HG02938 (cell line): ENCODE measurements at regions not wholly inside any gene's neighbourhood (a gene's known extent, or its start where the extent isn't known, plus 50 kb on each side); places are given as distances from the start of the nearest gene placed in this dataset.

Experiments
- ATAC-seq: cut with Tn5 transposase; IDR thresholded peaks from one replicate; pipeline ENCODE4 v1.9.1; 2021; ENCODE audit warnings: mild to moderate bottlenecking, moderate library complexity; ENCODE audit not compliant: unreplicated experiment

DNA sequence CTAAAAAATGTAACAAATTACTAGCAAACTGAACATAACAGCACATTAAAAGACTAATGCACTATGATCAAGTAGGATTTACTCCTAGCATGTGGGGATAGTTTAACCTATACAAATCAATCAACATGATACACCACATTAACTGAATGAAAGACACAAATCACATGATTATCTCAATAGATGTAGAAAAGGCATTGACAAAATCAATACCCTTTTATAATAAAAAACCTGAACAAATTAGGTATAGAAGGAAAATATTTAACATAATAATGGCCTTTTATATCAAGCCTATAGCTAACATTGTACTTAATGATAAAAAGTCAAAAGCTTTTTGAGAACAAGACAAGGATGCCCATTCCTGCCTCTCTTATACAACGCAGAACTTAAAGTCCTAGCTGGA, 540.0 kb downstream of the RERGL start:
- ATAC-seq, result no peak

DNA sequence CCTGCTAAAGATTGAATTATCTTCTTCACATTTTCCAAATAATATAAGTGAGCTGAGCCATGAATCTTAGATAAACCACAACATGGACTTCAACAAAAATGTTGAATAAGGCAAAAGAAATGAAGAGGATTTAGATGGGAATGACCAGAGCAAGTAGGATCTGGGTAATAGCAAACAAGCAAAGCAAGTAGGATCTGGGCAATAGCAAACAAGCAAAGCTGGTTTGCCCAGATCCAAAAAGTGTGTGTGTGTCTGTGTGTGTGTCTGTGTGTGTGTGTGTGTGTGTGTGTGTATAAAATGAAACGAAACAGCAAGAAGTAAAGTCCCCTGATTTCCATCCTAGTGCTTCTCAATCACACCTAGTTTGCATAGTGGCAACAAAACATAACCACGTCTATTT, 549.1 kb downstream of the RERGL start:
- no peak for ATAC-seq

- ATAC-seq, result no peak
Measured at GRCh38 chr12:17528394-17528793, 561.6 kb downstream of the RERGL start.

- no peak for ATAC-seq
Measured at GRCh38 chr12:17527021-17527420, 563.0 kb downstream of the RERGL start.

DNA sequence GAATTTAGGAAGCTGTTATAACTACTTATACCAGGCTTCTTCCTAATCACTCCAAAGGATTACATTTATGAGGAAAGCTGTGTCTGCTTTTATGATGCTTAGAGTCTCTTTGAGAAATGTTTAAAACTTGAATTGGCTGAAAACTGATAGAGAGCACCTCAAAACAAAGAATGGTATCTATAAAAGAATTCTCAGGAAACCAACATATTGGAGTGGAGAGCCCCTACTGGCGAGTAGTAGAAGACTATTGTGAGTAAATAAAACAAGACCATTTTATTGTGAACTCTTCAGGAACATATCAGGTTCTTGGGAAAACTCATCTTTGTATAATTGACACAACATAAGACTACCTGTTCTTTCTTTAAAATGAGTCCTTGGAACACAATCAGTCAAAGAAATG, 578.6 kb downstream of the RERGL start:
- ATAC-seq, result no peak

- ATAC-seq, result no peak
Measured at GRCh38 chr12:17507336-17507735, 582.7 kb downstream of the RERGL start.

GRCh38 chr12:17503742-17504141, 586.3 kb downstream of the RERGL start:
- no peak for ATAC-seq

DNA sequence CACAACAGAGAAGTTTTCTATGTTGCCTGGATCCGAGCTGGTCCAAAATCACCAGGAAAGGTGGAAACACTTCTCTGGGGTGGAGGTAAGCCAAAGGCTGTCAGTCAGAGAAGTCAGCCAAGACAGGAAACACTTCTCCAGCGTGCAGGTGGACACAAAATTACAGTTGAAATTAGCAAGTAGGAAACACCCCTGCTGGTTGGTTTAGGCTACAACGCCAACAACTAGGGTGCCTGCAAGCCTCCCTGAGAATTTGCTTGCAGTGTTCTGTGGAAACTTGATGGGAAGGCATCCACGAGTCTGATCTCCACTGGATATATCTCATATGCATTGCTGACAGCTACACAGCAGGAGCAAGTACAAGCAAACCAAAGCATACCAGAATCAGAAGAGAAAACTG, 600.5 kb downstream of the RERGL start:
- no peak for ATAC-seq

DNA sequence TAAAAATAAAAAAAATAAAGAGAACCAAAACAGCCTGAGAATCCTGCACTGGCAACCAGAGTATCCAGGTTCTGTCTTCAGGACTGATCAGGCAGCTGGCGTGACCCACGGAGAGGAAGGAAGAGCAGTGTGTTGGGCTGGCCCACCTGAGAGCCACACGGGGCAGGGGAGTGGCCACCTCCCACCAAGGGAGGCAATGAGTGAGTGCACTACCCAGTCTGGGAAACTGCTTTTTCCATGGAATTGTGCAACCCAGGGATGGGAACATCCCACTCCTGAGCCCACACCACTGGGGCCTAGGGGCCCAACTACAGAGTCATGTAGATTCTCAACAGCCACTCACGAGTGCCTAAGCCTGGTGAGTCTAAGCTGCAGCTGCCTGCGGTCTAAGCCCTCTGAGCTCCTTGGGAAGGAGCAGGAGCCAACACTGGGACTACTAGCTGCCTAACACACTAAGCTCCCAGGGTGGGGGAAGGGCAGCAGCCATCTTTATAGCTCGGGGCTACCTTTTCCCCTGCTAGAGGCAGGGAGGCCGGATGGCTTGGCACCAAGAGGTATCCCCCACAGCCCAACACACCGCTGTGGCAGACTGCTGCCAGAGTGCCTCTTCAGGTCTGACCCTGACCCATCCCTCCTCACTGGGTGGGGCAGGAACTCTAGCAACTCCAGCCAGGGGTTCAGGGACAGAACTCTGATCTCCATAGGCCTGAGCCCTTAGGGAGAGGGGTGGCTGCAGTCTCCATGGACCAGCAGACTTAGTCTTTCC, 610.9 kb downstream of the RERGL start:
- no peak for ATAC-seq

DNA sequence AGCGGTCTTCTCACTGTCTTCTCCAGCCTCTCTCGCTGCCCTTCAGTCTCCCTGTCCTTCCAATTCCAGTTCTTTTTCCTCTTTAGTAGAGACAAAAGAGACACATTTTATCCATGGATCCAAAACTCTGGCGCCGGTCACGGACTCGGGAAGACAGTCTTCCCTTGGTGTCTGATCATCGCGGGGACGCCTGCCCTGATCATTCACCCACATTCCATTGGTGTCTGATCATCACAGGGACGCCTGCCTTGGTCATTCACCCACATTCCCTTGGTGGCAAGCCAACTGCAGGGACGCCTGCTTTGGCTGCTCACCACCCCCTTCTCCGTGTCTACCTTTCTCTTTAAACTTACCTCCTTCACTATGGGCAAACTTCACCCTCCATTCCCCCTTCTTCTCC, 619.5 kb downstream of the RERGL start:
- ATAC-seq, result no peak

DNA sequence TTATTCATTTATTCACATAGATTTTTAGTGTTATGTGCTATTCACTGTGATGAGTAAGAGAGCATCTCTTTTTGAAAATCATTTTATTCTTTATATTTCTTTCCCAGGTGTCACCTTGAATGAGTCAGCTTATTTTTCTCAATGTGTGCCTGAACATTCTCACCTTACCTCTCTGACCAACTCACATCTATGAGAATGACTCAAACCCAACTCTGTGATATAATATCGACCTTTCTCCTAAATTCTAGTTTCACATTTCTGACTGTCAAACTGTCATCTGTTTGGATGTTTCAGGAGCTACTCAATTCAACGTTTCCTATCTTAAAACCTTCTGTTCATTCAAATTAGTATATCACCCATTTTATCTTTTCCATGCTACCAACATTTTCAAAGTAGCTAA, 630.8 kb downstream of the RERGL start:
- no peak for ATAC-seq

DNA sequence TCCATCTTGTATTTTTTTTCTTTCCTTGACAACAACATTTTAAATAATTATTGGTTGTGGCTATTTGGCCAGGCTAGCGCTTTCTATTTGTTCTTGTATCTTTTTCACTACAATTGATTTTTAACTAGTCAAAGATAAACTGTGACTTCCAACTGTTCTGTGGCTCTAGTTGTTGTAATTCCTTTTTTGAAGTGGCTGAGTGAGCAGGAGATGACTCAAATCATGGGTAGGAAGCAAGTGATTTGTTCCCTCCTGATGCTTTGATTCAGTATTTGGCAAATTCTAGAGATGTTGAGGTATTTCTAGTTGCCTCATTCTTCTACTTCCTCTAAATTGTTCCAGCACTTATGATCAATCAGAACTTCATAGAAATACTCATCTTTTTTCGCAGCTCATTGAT, 633.5 kb downstream of the RERGL start:
- no peak for ATAC-seq

DNA sequence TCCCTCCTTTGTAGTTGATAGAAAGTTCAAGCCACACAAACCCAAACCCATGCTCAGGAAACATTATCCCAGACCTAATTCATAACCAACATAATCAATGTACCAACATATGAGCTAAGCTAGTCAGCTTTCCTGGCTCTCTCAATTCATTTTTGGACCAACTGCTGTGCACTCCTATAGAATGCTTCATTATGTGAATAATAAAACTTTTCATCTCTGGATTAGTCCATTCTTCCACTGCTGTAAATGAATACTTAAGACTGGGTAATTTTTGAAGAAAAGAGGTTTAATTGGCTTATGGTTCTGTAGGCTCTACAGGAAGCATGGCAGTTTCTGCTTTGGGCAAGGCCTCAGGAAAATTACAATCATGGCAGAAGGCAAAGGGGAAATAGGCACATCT, 651.9 kb downstream of the RERGL start:
- no peak for ATAC-seq

DNA sequence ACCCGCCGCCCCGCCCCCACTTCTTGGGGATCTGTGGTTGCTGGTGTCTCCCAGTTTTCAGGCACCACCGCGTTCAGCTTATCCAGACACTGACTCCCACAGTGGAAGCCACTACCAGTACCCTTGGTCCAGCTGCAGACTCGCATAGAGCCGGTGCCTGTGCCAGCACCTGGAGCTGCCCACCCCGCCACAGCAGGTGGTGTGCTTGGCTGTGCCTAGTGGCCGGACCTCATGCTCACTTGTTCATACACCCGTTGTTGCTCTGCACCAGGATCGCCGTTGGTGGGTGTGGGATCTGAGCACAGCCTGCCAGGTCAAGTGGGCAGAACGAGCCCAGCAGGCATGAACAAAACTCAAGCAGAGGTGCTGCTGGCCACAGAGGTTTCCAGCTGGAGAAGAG, 673.2 kb downstream of the RERGL start:
- ATAC-seq, result no peak

- no peak for ATAC-seq
Measured at GRCh38 chr12:17414596-17414995, 675.4 kb downstream of the RERGL start.

GRCh38 chr12:17411662-17412061, 678.3 kb downstream of the RERGL start:
- ATAC-seq, result no peak

DNA sequence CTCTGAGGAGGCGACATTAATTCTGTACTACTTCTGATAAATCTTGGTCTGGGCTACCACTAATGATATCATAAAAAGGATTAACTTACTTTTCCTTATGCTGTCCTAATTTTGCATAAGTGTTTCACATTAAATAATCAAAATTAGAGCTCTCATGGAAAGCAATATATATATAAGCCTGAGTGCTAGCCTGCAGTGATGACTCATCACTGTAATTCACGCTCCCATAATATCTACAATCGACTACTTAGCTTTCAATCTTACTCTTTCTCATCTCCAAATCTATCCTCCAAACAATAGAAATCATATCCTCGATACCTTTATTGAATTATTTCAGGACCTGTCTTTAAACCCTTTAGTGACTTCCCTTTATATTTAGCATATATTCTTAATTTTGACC, 701.3 kb downstream of the RERGL start:
- ATAC-seq, result no peak

DNA sequence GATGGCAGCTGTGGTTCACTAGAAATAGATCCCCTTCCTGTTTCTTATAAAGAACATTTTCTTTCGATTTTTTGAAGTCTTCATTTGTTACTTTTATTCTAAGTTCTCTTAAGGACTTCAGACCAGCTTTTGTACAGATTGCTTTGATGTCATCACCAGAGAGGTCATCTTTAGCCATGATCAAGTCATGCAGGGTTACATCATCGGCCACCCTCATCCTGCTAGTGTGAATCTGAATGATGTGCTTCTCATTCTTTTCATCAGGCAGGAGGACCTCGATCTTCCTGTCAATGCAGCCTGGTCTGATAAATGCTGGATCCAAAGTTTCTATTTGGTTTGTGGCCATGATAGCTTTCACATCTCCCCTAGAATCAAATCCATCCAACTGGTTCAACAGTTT, 706.7 kb downstream of the RERGL start:
- ATAC-seq, result no peak

DNA sequence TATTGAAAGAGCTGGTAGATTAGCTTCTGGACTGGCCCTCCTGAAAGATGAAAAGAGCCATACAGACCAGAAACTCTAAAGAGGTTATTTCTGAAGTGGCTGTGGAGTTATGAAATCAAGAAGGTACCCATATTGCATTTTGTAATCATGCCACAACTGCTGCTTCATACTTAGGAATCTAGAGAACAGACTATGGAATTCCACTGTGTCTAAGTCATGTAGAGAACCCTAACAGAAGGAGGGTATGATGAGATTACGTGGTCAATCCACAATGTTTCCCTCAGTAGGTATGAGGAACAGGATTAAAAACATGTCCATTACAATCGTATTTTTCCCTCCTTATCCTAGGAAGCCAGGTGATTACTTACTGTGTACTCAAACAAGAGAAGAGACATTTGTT, 708.8 kb downstream of the RERGL start:
- ATAC-seq, result no peak

- no peak for ATAC-seq
Measured at GRCh38 chr12:17372508-17372907, 717.5 kb downstream of the RERGL start.

- no peak for ATAC-seq
Measured at GRCh38 chr12:17371491-17372215, 718.3 kb downstream of the RERGL start.

DNA sequence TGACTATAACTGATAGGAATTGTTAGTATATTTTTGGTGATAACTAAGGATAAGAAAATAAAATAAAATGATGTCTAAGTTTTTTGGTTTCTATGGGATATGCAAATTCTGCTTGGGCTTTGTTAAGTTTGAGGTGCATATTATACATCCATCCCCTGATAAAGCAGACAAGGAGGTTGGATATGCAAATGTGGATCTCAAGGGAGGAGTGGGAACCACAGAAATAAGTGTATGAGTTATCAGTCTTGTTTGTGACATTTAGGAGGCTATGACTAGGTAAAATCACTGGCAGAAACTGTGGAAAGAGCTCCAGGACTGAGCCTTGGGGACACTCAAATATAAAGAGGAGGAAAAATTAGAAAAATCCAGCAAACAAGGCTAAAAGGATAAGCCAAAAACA, 719.4 kb downstream of the RERGL start:
- ATAC-seq, result no peak

- no peak for ATAC-seq
Measured at GRCh38 chr12:17369556-17369955, 720.4 kb downstream of the RERGL start.
